ENCODE measurements at regions not wholly inside any gene's neighbourhood (a gene's known extent, or its start where the extent isn't known, plus 50 kb on each side); places are given as distances from the start of the nearest gene placed in this dataset.

GRCh38 chr12:114964841-114965240, 280.9 kb upstream of the TBX3 start (continued):
- TF ChIP-seq USF2 (IDR thresholded peaks at IDR 0.05; ENCODE audit: low read length) (no peak), TAF7 (optimal IDR thresholded peaks at IDR 0.05; ENCODE audit: borderline replicate concordance, low read depth, low read length) (no peak)

Measured in H1 (cell line).